ENCODE measurements at regions not wholly inside any gene's neighbourhood (a gene's known extent, or its start where the extent isn't known, plus 50 kb on each side); places are given as distances from the start of the nearest gene placed in this dataset.

DNA sequence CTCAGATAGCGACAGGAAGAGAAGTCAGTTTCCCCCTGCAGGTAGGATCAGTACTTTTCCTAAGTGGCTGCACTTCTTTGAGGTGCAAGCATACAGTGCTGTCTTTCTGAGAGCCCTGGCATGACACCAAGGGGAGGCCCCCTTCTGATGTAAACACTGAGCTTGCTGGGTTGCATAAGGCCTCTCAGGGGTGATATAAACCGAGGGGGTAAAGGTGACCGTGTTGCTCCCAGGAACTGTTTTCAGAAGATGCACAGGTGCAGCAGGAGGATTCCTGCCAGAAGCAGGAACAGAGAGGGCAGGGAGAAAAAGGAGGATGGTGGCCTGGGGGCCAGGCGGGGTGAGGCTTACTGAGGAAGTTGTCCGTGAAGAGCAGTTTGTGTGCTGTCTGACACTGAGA lies 74.0 kb upstream of the ZNF30 start:
- no peak for TF ChIP-seq ZBTB26 (CRISPR knock-in tag; IDR thresholded peaks at IDR 0.05)
- TF ChIP-seq GABPA (tag; conservative IDR thresholded peaks at IDR 0.05; ENCODE audit: low read depth) = no peak
- TF ChIP-seq E2F6 (IDR thresholded peaks at IDR 0.05; ENCODE audit: borderline replicate concordance in 1 of 2, extremely low read depth in 1 of 2, insufficient read depth in 1 of 2, insufficient read length in 1 of 2, low read depth in 1 of 2, low read length in 1 of 2, poor library complexity in 1 of 2, severe bottlenecking in 1 of 2) = no peak
- TF ChIP-seq, protein P1, sequence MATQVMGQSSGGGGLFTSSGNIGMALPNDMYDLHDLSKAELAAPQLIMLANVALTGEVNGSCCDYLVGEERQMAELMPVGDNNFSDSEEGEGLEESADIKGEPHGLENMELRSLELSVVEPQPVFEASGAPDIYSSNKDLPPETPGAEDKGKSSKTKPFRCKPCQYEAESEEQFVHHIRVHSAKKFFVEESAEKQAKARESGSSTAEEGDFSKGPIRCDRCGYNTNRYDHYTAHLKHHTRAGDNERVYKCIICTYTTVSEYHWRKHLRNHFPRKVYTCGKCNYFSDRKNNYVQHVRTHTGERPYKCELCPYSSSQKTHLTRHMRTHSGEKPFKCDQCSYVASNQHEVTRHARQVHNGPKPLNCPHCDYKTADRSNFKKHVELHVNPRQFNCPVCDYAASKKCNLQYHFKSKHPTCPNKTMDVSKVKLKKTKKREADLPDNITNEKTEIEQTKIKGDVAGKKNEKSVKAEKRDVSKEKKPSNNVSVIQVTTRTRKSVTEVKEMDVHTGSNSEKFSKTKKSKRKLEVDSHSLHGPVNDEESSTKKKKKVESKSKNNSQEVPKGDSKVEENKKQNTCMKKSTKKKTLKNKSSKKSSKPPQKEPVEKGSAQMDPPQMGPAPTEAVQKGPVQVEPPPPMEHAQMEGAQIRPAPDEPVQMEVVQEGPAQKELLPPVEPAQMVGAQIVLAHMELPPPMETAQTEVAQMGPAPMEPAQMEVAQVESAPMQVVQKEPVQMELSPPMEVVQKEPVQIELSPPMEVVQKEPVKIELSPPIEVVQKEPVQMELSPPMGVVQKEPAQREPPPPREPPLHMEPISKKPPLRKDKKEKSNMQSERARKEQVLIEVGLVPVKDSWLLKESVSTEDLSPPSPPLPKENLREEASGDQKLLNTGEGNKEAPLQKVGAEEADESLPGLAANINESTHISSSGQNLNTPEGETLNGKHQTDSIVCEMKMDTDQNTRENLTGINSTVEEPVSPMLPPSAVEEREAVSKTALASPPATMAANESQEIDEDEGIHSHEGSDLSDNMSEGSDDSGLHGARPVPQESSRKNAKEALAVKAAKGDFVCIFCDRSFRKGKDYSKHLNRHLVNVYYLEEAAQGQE (IDR thresholded peaks at IDR 0.05; ENCODE audit: borderline replicate concordance) = no peak
- TF ChIP-seq, protein P1 (CRISPR knock-in tag; IDR thresholded peaks at IDR 0.05; ENCODE audit: low read depth) = no peak
- no peak for TF ChIP-seq RFX5 (IDR thresholded peaks at IDR 0.05; ENCODE audit: low read depth, low read length)
- no peak for TF ChIP-seq POLR2AphosphoS5 (IDR thresholded peaks at IDR 0.05; ENCODE audit: control insufficient read depth, insufficient read depth, low read depth, low read length)
- TF ChIP-seq RCOR1 (IDR thresholded peaks at IDR 0.05; ENCODE audit: borderline replicate concordance in 1 of 2, low read depth in 2 of 2, low read length in 2 of 2) = no peak
